KMS-11 (cell line): ENCODE measurements at regions not wholly inside any gene's neighbourhood (a gene's known extent, or its start where the extent isn't known, plus 50 kb on each side); places are given as distances from the start of the nearest gene placed in this dataset.

Source experiments
- H2AFZ ChIP-seq: fragments of 200-600 bp; sonication (generic); 2 replicates; pipeline ENCODE4 v1.6.1; 2016; ENCODE audit warnings: antibody characterized with exemption, mixed run types, low read depth
- H3K27ac ChIP-seq: fragments of 200-600 bp; sonication (generic); 2 replicates; pipeline ENCODE4 v1.6.1; 2016; ENCODE audit warnings: mild to moderate bottlenecking, mixed run types
- H3K27me3 ChIP-seq: fragments of 200-600 bp; sonication (generic); 2 replicates; pipeline ENCODE4 v1.6.1; 2017; ENCODE audit warnings: mild to moderate bottlenecking, low read depth, mixed run types, moderate library complexity; ENCODE audit not compliant: insufficient read depth
- H3K36me3 ChIP-seq: fragments of 200-600 bp; sonication (generic); 2 replicates; pipeline ENCODE4 v1.6.1; 2017; ENCODE audit warnings: mild to moderate bottlenecking, mixed run types; ENCODE audit not compliant: insufficient read depth
- H3K4me1 ChIP-seq: fragments of 200-600 bp; sonication (generic); 2 replicates; pipeline ENCODE4 v1.6.1; 2016; ENCODE audit warnings: mild to moderate bottlenecking, low read depth, mixed run types; ENCODE audit not compliant: poor library complexity, severe bottlenecking
- H3K4me2 ChIP-seq: fragments of 200-600 bp; sonication (generic); 2 replicates; pipeline ENCODE4 v1.7.0; 2016; ENCODE audit warnings: mild to moderate bottlenecking, mixed run types
- H3K4me3 ChIP-seq: fragments of 200-600 bp; sonication (generic); IDR thresholded peaks from 2 replicates; pipeline ENCODE4 v1.6.1; 2017; ENCODE audit warnings: low read depth, low read length, mixed read lengths; ENCODE audit not compliant: insufficient read depth
- H3K79me2 ChIP-seq: fragments of 200-600 bp; sonication (generic); 2 replicates; pipeline ENCODE4 v1.6.1; 2016; ENCODE audit warnings: low read depth, mixed run types; ENCODE audit not compliant: insufficient read depth
- H3K9ac ChIP-seq: fragments of 200-600 bp; sonication (generic); 2 replicates; pipeline ENCODE4 v1.6.1; 2016; ENCODE audit warnings: mild to moderate bottlenecking, mixed run types
- H4K20me1 ChIP-seq: fragments of 200-600 bp; sonication (generic); 2 replicates; pipeline ENCODE4 v1.6.1; 2016; ENCODE audit warnings: mild to moderate bottlenecking, mixed run types; ENCODE audit not compliant: insufficient read depth
- CTCF ChIP-seq: fragments of 200-600 bp; sonication (generic); conservative IDR thresholded peaks from 2 replicates; pipeline ENCODE4 v1.6.1; 2017; ENCODE audit warnings: low read depth, mild to moderate bottlenecking, antibody characterized with exemption, low read length, moderate library complexity, mixed read lengths

GRCh38 chr2:64939332-64939917 lies 49.8 kb upstream of the SLC1A4 start:
- H3K36me3 ChIP-seq, result no peaks in the 10 kb centered on the region
- peak overlapping the region; percentile 69 for H3K9ac ChIP-seq
- no peaks in the 10 kb centered on the region for H4K20me1 ChIP-seq
- peaks cover 64% of the 10 kb centered on the region for H3K4me1 ChIP-seq
- H3K27me3 ChIP-seq, result no peaks in the 10 kb centered on the region
- H3K4me3 ChIP-seq, result peak overlapping the region; percentile 53
- H3K79me2 ChIP-seq, result peaks cover 8% of the 10 kb centered on the region; the same call in 1 of the 2 replicates
- TF ChIP-seq CTCF, result no peak
- H2AFZ ChIP-seq, result peak overlapping the region; percentile 57
- peak overlapping the region; percentile 96 for H3K4me2 ChIP-seq
- H3K27ac ChIP-seq, result peak overlapping the region; percentile 87
